AG04449 (cell line): ENCODE measurements at regions not wholly inside any gene's neighbourhood (a gene's known extent, or its start where the extent isn't known, plus 50 kb on each side); places are given as distances from the start of the nearest gene placed in this dataset.

ENCODE experiments used
- CTCF ChIA-PET: fragments of 350-600 bp; formaldehyde crosslinking; extraction: SDS; loops from one replicate; lab custom pipeline; 2021; ENCODE audit warnings: antibody characterized with exemption; lab: Yijun Ruan, JAX
- POLR2A ChIA-PET: fragments of 400-600, 350-600 bp; formaldehyde crosslinking; extraction: SDS; loops from one replicate; lab custom pipeline; 2020; ENCODE audit warnings: antibody characterized with exemption, inconsistent platforms; lab: Yijun Ruan, JAX
- DNase-seq: peaks from one replicate; pipeline ENCODE4 v3.0.0-alpha.2; 2010; ENCODE audit warnings: low read depth, low spot score
- H3K4me3 ChIP-seq: 2 replicates; pipeline ENCODE4 v1.5.1; 2011; ENCODE audit warnings: low read depth, mild to moderate bottlenecking, control low read depth, low read length
- CTCF ChIP-seq: IDR thresholded peaks from one replicate; pipeline ENCODE4 v1.5.1; 2011; ENCODE audit warnings: mild to moderate bottlenecking, moderate library complexity, low read length, control low read depth, inconsistent platforms; ENCODE audit not compliant: insufficient read depth; ENCODE audit errors: missing control alignments

DNA sequence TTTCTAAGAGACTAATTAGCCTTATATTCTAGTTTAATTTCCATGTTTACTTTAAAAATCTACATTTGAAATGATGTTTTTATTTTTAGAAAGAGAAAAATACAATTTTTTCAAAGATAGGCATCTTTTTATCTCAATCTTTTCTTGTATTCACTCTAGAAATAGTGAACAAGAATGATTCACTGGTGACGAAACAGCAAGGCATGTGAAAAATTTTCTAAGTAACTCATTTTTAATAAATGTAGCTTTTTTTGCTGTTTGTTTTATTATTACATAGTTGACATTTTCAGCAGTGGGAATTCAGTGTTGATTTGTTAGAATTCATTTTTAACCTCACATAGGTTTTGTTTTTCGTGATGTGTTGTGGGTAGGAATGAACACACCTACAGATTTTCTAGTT lies 1226.4 kb downstream of the NSUN3 start:
- POLR2A ChIA-PET = no interaction called here
- no peak overlapping the region for H3K4me3 ChIP-seq
- CTCF ChIA-PET = no interaction called here
- peak; percentile 14 for DNase-seq
- no peak for TF ChIP-seq CTCF

- POLR2A ChIA-PET = no interaction called here
- TF ChIP-seq CTCF = no peak
- DNase-seq = no peak
- no peak overlapping the region for H3K4me3 ChIP-seq
- CTCF ChIA-PET = no interaction called here
These were observed 1234.7 kb downstream of the NSUN3 start for GRCh38 chr3:95297581-95297980.

GRCh38 chr3:95302044-95302443 lies 1239.2 kb downstream of the NSUN3 start:
- no peak overlapping the region for H3K4me3 ChIP-seq
- TF ChIP-seq CTCF = no peak
- peak; percentile 38 for DNase-seq
- ChIA-PET CTCF (no interaction called here), POLR2A (no interaction called here)

DNA sequence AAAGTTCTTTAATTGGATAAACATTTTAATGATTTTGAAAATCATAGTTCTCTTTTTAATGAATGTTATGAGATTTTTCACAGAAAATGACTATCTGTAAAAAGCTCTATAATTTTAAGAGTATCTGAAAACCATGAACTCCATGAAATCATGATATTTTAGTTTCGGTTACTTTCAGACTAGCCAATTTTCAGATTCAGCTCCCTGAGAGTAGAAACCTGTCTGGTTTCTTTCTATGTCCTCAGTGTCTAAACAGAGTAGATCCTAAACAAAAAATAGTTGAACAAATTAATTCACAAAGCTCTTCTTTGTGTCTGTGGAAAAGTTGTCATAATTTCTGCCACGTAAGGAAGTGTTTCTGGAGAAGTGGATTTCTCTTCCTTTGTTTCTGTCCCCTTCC lies 1247.7 kb downstream of the NSUN3 start:
- ChIA-PET POLR2A (no interaction called here), CTCF (no interaction called here)
- DNase-seq = no peak

GRCh38 chr3:95311272-95311671 lies 1248.4 kb downstream of the NSUN3 start:
- ChIA-PET POLR2A (no interaction called here), CTCF (no interaction called here)
- TF ChIP-seq CTCF = no peak
- H3K4me3 ChIP-seq = no peak overlapping the region
- no peak for DNase-seq

More for the DNA sequence above, 1247.7 kb downstream of the NSUN3 start:
- no peak for TF ChIP-seq CTCF
- no peak overlapping the region for H3K4me3 ChIP-seq

GRCh38 chr3:95312650-95313049 lies 1249.8 kb downstream of the NSUN3 start:
- ChIA-PET POLR2A (no interaction called here), CTCF (no interaction called here)
- no peak for DNase-seq
- H3K4me3 ChIP-seq = no peak overlapping the region
- no peak for TF ChIP-seq CTCF
